Mesenchymal stem cell (in vitro differentiated cells and primary cell): ENCODE measurements at regions not wholly inside any gene's neighbourhood (a gene's known extent, or its start where the extent isn't known, plus 50 kb on each side); places are given as distances from the start of the nearest gene placed in this dataset.

Source experiments
- DNase-seq: peaks from one replicate; pipeline ENCODE4 v3.0.0-alpha.2; 2013
- H2AFZ ChIP-seq: one replicate; pipeline ENCODE4 v1.6.1; 2013; ENCODE audit warnings: low read depth, mild to moderate bottlenecking, control low read depth, inconsistent platforms, low read length, moderate library complexity
- H2AK5ac ChIP-seq: 2 replicates; pipeline ENCODE4 v1.6.1; 2013; ENCODE audit warnings: low read length, moderate library complexity, mild to moderate bottlenecking, inconsistent platforms; ENCODE audit not compliant: severe bottlenecking
- H2BK120ac ChIP-seq: one replicate; pipeline ENCODE4 v1.6.1; 2013; ENCODE audit warnings: low read depth, mild to moderate bottlenecking, inconsistent platforms, low read length, moderate library complexity
- H2BK12ac ChIP-seq, 2 experiments: one replicate each; pipeline ENCODE4 v1.6.1; 2013; ENCODE audit warnings: inconsistent platforms in 2 of 2, low read length in 2 of 2, mild to moderate bottlenecking in 2 of 2, moderate library complexity in 2 of 2, control low read depth in 1 of 2
- H2BK15ac ChIP-seq: one replicate; pipeline ENCODE4 v1.6.1; 2013; ENCODE audit warnings: mild to moderate bottlenecking, low read depth, inconsistent platforms; ENCODE audit not compliant: poor library complexity, severe bottlenecking
- H2BK5ac ChIP-seq: 2 replicates; pipeline ENCODE4 v1.6.1; 2013; ENCODE audit warnings: low read depth, mild to moderate bottlenecking, low read length, control low read depth, inconsistent platforms; ENCODE audit not compliant: poor library complexity, severe bottlenecking
- H3K14ac ChIP-seq, 2 experiments: one replicate each; pipeline ENCODE4 v1.6.1; 2013; ENCODE audit warnings: inconsistent platforms in 2 of 2, low read length in 2 of 2, control low read depth in 1 of 2, mild to moderate bottlenecking in 1 of 2, moderate library complexity in 1 of 2
- H3K18ac ChIP-seq, 2 experiments: one replicate each; pipeline ENCODE4 v1.6.1; 2013; ENCODE audit warnings: inconsistent platforms in 2 of 2, low read length in 2 of 2, control low read depth in 1 of 2, low read depth in 1 of 2, mild to moderate bottlenecking in 1 of 2
- H3K23ac ChIP-seq, 2 experiments: one replicate each; pipeline ENCODE4 v1.6.1; 2013; ENCODE audit warnings: inconsistent platforms in 2 of 2, low read length in 2 of 2, mild to moderate bottlenecking in 2 of 2, moderate library complexity in 2 of 2, control low read depth in 1 of 2
- H3K27ac ChIP-seq: 2 replicates; pipeline ENCODE4 v1.5.1; 2013; ENCODE audit warnings: mild to moderate bottlenecking, moderate library complexity, low read length, control low read depth, inconsistent platforms; ENCODE audit not compliant: poor library complexity, severe bottlenecking
- H3K27me3 ChIP-seq, 2 experiments: 2 replicates each; pipeline versions ENCODE4 v1.6.1 to v1.7.0; 2013; ENCODE audit warnings: low read length in 2 of 2, mild to moderate bottlenecking in 2 of 2, moderate library complexity in 2 of 2, control low read depth in 1 of 2, inconsistent platforms in 1 of 2; ENCODE audit not compliant: control insufficient read depth in 1 of 2, insufficient read depth in 1 of 2
- H3K36me3 ChIP-seq, 2 experiments: 2 replicates each; pipeline versions ENCODE4 v1.6.1 to v1.7.0; 2013; ENCODE audit warnings: low read length in 2 of 2, control low read depth in 1 of 2, inconsistent platforms in 1 of 2, low read depth in 1 of 2, mild to moderate bottlenecking in 1 of 2; ENCODE audit not compliant: insufficient read depth in 2 of 2, control insufficient read depth in 1 of 2
- H3K4ac ChIP-seq, 2 experiments: one replicate each; pipeline ENCODE4 v1.6.1; 2013; ENCODE audit warnings: inconsistent platforms in 2 of 2, low read length in 2 of 2, mild to moderate bottlenecking in 2 of 2, moderate library complexity in 2 of 2, control low read depth in 1 of 2, low read depth in 1 of 2
- H3K4me1 ChIP-seq: 2 replicates; pipeline ENCODE4 v1.6.1; 2013; ENCODE audit warnings: low read depth, low read length, control low read depth; ENCODE audit not compliant: control insufficient read depth, insufficient read depth
- H3K4me2 ChIP-seq: 2 replicates; pipeline ENCODE4 v1.6.1; 2013; ENCODE audit warnings: low read length, mild to moderate bottlenecking, inconsistent platforms; ENCODE audit not compliant: poor library complexity, severe bottlenecking
- H3K4me3 ChIP-seq, 2 experiments: 2 replicates each; pipeline versions ENCODE4 v1.5.1 to v1.7.0; 2013; ENCODE audit warnings: low read length in 2 of 2, mild to moderate bottlenecking in 2 of 2, control low read depth in 1 of 2, low read depth in 1 of 2; ENCODE audit not compliant: insufficient read depth in 1 of 2
- H3K79me1 ChIP-seq: replicated peaks from 2 replicates; pipeline ENCODE4 v1.6.1; 2013; ENCODE audit warnings: mild to moderate bottlenecking, control low read depth, low read length, inconsistent platforms; ENCODE audit not compliant: poor library complexity, severe bottlenecking
- H3K9ac ChIP-seq: 2 replicates; pipeline ENCODE4 v1.7.0; 2013; ENCODE audit warnings: mild to moderate bottlenecking, low read length, moderate library complexity
- H3K9me3 ChIP-seq: 2 replicates; pipeline ENCODE4 v1.7.0; 2013; ENCODE audit warnings: mild to moderate bottlenecking, low read length; ENCODE audit not compliant: control insufficient read depth
- H4K8ac ChIP-seq: one replicate; pipeline ENCODE4 v1.6.1; 2013; ENCODE audit warnings: inconsistent platforms, mild to moderate bottlenecking, low read length, moderate library complexity
- H4K91ac ChIP-seq: one replicate; pipeline ENCODE4 v1.6.1; 2013; ENCODE audit warnings: mild to moderate bottlenecking, low read length, inconsistent platforms
- WGBS: methylation state at CpG from one replicate; pipeline ENCODE4 v1.1.7; 2013; ENCODE audit warnings: mixed read lengths; 5-methylcytosine and 5-hydroxymethylcytosine counted together

DNA sequence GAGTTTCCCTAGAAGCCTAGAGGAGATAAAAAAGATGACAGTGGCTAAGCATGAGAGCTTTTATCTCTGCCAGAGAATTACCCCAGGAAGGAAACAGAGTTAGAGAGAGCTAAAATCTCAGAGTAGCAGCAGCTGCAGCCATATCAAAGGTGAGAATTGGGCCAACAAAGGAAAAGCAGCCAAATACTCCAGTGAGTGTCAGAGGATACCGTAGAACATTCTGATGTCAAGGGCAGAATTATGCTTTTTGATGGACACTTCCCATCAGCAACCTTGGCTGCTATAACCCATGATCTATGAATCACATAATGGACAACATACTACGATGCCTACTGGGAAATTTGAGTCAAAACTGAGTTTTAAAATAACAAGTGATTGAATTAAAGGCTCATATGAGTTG, 405.8 kb upstream of the CPEB2 start:
- Histone ChIP-seq H3K27me3 (no peaks in the 10 kb centered on the region), H3K18ac (no peak overlapping the region), H3K4me1 (no peaks in the 10 kb centered on the region), H3K36me3 (no peaks in the 10 kb centered on the region), H2AFZ (no peak overlapping the region), H3K9me3 (no peaks in the 10 kb centered on the region), H3K4me3 (no peak overlapping the region), H3K9ac (no peak overlapping the region), H4K8ac (no peak overlapping the region), H4K91ac (no peak overlapping the region), H2BK5ac (no peak overlapping the region), H3K23ac (no peak overlapping the region), H3K14ac (no peak overlapping the region), H3K79me1 (no peaks in the 10 kb centered on the region), H3K4me2 (no peak overlapping the region), H3K4ac (no peak overlapping the region), H2BK12ac (no peak overlapping the region), H2AK5ac (no peak overlapping the region), H3K27ac (no peak overlapping the region), H2BK120ac (no peak overlapping the region), H2BK15ac (no peak overlapping the region)
- DNase-seq, result no peak
- 85% methylated on average over 2 of the region's 2 CpGs for WGBS

DNA sequence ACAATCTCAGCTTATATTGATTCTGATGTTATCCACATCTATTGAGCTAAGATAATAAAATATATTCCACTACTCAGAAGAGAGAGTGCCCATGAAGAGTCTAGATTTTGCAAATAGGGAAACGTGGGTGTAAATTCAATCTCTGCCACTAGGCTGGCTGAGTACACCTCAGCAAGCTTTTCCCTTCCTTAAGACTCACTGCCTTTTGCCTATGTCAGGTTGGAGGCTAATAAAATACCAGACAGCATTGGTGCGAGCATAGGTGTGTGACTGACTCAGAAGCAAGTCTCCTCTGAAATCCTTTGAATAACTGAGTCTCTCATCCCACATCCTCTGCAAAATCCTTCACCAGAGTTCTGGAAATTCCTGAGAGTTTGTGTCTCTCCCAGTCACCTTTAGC, 405.4 kb upstream of the CPEB2 start:
- Histone ChIP-seq H3K23ac (no peak overlapping the region), H3K4me1 (no peaks in the 10 kb centered on the region), H2AK5ac (no peak overlapping the region), H3K4me2 (no peak overlapping the region), H3K27ac (no peak overlapping the region), H3K27me3 (no peaks in the 10 kb centered on the region), H4K91ac (no peak overlapping the region), H3K18ac (no peak overlapping the region), H4K8ac (no peak overlapping the region), H2AFZ (no peak overlapping the region), H3K4me3 (no peak overlapping the region), H2BK15ac (no peak overlapping the region), H2BK120ac (no peak overlapping the region), H3K4ac (no peak overlapping the region), H3K14ac (no peak overlapping the region), H3K9me3 (no peaks in the 10 kb centered on the region), H2BK12ac (no peak overlapping the region), H3K36me3 (no peaks in the 10 kb centered on the region), H3K9ac (no peak overlapping the region), H2BK5ac (no peak overlapping the region), H3K79me1 (no peaks in the 10 kb centered on the region)
- no peak for DNase-seq
- 81% methylated on average over 2 of the region's 2 CpGs for WGBS

DNA sequence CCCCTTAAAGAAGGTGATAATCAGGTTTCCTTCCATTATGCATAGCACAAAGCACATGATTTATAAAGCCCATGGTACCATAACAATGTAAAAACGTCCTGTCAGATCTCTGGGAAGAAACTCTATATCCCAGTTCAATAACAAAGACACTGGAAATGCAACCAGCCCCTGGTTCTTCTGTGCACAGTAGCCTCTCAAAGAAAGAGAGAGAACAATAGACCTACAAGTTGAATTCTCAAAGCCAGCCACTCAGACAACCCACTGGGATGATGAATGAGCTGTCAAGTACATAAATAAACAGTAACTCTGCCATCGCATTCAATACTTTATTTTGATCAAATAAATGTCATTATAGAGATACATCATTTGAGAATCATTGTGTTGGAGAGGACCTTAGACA, 400.1 kb upstream of the CPEB2 start:
- no peaks in the 10 kb centered on the region for H3K27me3 ChIP-seq
- no peak overlapping the region for H3K23ac ChIP-seq
- no peak overlapping the region for H3K14ac ChIP-seq
- no peak overlapping the region for H3K4ac ChIP-seq
- no peak for DNase-seq
- H2AFZ ChIP-seq, result no peak overlapping the region
- no peaks in the 10 kb centered on the region for H3K4me1 ChIP-seq
- H3K9me3 ChIP-seq, result no peaks in the 10 kb centered on the region
- no peak overlapping the region for H3K4me2 ChIP-seq
- no peak overlapping the region for H2BK120ac ChIP-seq
- no peak overlapping the region for H2BK15ac ChIP-seq
- no peaks in the 10 kb centered on the region for H3K36me3 ChIP-seq
- no peak overlapping the region for H3K4me3 ChIP-seq
- no peak overlapping the region for H2BK5ac ChIP-seq
- H2BK12ac ChIP-seq, result no peak overlapping the region
- WGBS, result 0% methylated on average over 1 of the region's 2 CpGs
- H3K79me1 ChIP-seq, result no peaks in the 10 kb centered on the region
- no peak overlapping the region for H4K91ac ChIP-seq
- H3K27ac ChIP-seq, result no peak overlapping the region
- H2AK5ac ChIP-seq, result no peak overlapping the region
- H3K18ac ChIP-seq, result no peak overlapping the region
- H4K8ac ChIP-seq, result no peak overlapping the region
- H3K9ac ChIP-seq, result no peak overlapping the region

DNA sequence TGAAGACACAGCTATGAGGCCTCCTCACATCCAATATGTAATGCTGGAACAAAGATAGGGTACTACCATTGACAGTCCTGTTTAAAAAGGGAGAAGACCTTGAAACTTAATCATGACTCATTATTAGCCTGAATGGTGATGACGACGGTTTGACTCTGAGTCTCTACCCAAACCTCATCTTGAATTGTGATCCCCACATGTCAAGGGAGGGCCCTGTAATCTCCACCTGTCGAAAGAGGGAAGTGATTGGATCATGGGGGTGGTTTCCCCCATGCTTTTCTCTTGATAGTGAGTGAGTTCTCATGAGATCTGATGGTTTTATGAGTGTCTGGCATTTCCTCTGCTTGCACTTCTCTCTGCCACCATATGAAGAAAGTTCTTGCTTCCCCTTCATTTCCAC, 395.3 kb upstream of the CPEB2 start:
- Histone ChIP-seq H3K4me1 (no peaks in the 10 kb centered on the region), H3K36me3 (no peaks in the 10 kb centered on the region), H3K14ac (no peak overlapping the region), H3K4me2 (no peak overlapping the region), H2AK5ac (no peak overlapping the region), H3K4me3 (no peak overlapping the region), H4K8ac (no peak overlapping the region), H2BK5ac (no peak overlapping the region), H4K91ac (no peak overlapping the region), H3K4ac (no peak overlapping the region), H2BK120ac (no peak overlapping the region), H3K23ac (no peak overlapping the region), H2BK12ac (no peak overlapping the region), H2AFZ (no peak overlapping the region), H3K9ac (no peak overlapping the region), H3K27me3 (no peaks in the 10 kb centered on the region), H3K79me1 (no peaks in the 10 kb centered on the region), H3K18ac (no peak overlapping the region), H2BK15ac (no peak overlapping the region), H3K9me3 (no peaks in the 10 kb centered on the region), H3K27ac (no peak overlapping the region)
- WGBS, result 28% methylated on average over 3 of the region's 3 CpGs
- peak; percentile 60 for DNase-seq
